NCI-H69 (cell line): ENCODE measurements at regions not wholly inside any gene's neighbourhood (a gene's known extent, or its start where the extent isn't known, plus 50 kb on each side); places are given as distances from the start of the nearest gene placed in this dataset.
"Not testable (repeated sequence)": the region's sequence is repeated elsewhere in the genome, so short reads cannot be mapped to it uniquely, and the experiment has no call there.

ENCODE experiments used
- DNase-seq: peaks from one replicate; lab custom pipeline; 2025; lab: John Stamatoyannopoulos, UW

- DNase-seq, result no peak
Observed at GRCh38 chr12:124674937-124675336, 107.5 kb upstream of the NCOR2 start.

GRCh38 chr12:124673801-124674617 is 106.6 kb upstream of the NCOR2 start:
- DNase-seq, result peak; percentile 95

GRCh38 chr12:124669271-124669721 is 101.9 kb upstream of the NCOR2 start:
- not testable (repeated sequence) for DNase-seq

- DNase-seq, result no peak
Observed at GRCh38 chr12:124668602-124669001, 101.2 kb upstream of the NCOR2 start.

- peak; percentile 95 for DNase-seq
Observed at GRCh38 chr12:124667506-124668326, 100.3 kb upstream of the NCOR2 start.

- no peak for DNase-seq
Observed at GRCh38 chr12:124666722-124667259, 99.4 kb upstream of the NCOR2 start.

GRCh38 chr12:124665511-124665910 is 98.1 kb upstream of the NCOR2 start:
- DNase-seq, result no peak

- no peak for DNase-seq
Observed at GRCh38 chr12:124664395-124665111, 97.1 kb upstream of the NCOR2 start.

- DNase-seq, result no peak
Observed at GRCh38 chr12:124663771-124664366, 96.5 kb upstream of the NCOR2 start.

- no peak for DNase-seq
Observed at GRCh38 chr12:124663206-124663605, 95.8 kb upstream of the NCOR2 start.

- peak; percentile 53 for DNase-seq
Observed at GRCh38 chr12:124661341-124661740, 93.9 kb upstream of the NCOR2 start.

GRCh38 chr12:124660851-124661250 is 93.4 kb upstream of the NCOR2 start:
- DNase-seq, result peak; percentile 94

GRCh38 chr12:124658806-124659402 is 91.5 kb upstream of the NCOR2 start:
- DNase-seq, result no peak

- DNase-seq, result no peak
Observed at GRCh38 chr12:124658302-124658701, 90.9 kb upstream of the NCOR2 start.

- no peak for DNase-seq
Observed at GRCh38 chr12:124656947-124657434, 89.6 kb upstream of the NCOR2 start.

- DNase-seq, result peak; percentile 98
Observed at GRCh38 chr12:124655698-124656516, 88.5 kb upstream of the NCOR2 start.

- peak; percentile 61 for DNase-seq
Observed at GRCh38 chr12:124655048-124655697, 87.8 kb upstream of the NCOR2 start.

- no peak for DNase-seq
Observed at GRCh38 chr12:124654666-124655047, 87.2 kb upstream of the NCOR2 start.

- DNase-seq, result peak; percentile 30
Observed at GRCh38 chr12:124653169-124653931, 85.9 kb upstream of the NCOR2 start.
